ENCODE measurements at regions not wholly inside any gene's neighbourhood (a gene's known extent, or its start where the extent isn't known, plus 50 kb on each side); places are given as distances from the start of the nearest gene placed in this dataset.
"Not testable (repeated sequence)": the region's sequence is repeated elsewhere in the genome, so short reads cannot be mapped to it uniquely, and the experiment has no call there.

DNA sequence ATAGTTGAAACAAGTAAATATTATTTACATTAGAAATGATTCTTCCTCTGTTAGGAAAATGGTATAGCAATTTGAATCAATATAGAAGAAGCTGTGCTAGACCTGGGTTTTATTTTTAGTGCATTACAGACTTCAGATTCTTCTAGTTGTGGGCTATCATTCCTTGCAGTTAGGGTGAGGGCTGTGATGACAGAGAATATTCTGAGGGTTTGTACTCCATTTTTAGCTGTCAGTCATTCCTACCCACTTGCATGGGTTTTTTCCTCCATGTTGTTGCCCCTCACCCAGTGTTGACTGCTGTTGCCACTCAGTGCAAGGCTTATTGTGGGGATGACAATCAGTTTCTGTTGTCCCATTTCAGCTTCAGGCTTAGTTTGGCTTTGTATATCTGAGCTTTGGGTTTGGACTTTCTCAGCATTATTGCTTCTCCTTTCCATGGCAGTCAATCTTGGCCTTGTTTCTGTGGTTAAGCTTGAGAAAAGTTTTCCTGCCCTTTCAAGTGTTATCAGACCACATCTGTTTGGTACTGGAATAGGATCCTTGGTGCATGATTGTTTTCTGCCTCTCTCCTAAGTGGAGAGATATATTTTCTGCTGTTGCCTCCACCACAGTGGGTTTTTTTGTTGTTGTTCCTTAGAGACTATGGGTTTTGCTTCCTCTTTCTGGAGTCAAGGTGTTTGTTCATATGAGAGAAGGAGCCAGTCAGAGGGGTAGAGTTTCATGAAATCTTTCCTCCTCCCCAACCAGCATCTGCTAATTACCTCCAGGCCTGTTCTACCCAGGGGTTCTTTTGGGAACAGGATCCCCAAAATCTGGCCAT, 312.7 kb upstream of the CWC22 start:
- intact Hi-C loops (cut with micrococcal nuclease), result no loop called here

DNA sequence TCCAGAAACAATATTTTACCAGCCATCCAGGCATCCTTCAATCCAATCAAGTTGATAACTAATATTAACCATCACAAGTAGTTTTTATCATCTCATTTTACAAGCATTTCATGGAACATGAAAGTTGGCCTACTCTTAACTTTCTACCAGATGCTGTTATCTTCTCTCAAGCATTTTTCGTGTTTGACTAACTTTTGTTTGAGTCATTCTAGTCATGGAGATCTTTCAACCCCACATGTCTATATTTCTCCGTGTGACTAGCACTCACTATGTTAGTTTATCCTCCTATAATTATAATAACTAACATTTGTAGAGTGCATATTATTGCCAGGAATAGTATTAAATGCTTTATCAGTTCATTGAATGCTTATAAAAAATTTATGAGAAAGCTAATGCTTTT, 307.0 kb upstream of the CWC22 start:
- intact Hi-C loops (cut with micrococcal nuclease), result no loop called here

DNA sequence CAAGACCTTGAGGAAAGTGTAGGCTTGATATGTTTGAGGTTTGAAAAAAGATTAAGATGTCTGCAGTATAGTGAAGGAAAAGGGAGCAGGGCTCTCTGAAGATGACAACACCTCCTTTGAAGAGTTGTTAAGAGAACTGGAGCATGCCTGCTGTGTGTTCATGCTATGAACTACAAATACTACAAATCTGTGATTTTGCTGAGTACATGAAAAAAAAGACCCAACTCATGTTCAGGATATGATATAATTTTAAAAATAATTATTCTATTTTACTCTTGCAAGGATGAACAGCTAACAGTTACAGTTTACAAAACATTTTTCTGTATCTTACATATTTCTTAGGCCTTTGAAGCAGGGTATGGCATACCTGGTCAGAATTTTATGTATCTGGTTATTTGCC, 305.4 kb upstream of the CWC22 start:
- intact Hi-C loops (cut with micrococcal nuclease), result no loop called here

DNA sequence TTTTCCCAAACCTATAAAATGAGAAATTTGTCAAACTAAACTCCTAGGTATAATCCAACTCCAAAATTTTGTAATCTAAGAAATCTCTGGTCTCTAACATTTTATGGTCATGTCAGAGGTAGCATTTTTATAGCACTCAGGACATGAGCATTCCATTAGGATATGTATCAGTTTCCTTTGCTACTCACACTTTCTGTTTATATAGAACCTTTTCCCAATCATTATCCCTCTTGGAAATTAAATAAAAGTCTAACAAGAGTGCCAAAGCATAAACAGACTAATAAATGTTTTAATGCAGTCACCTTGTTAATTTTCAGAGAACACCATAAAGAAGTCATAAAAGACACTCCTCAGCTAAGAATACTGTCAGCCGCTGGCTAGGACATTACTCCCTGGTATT, 300.0 kb upstream of the CWC22 start:
- intact Hi-C loops (cut with micrococcal nuclease), result no loop called here

DNA sequence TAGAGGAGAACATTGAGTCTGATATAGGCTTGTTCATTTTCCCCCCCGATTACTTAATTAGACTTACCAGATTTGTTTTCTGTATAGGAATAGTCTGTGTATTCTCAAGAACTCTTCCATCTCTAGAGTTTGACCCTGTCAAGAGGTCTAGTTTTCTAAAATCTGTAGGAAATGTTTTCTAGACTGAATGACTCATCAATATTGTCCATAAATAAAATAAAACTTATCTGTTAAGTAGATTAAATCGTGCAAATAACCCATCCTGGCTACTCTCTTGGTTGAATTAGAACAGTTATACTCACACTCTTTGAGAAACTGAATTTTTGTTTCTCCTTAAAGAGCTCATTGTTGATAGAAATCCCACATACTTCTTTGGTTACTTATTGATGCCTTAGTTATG, 299.2 kb upstream of the CWC22 start:
- intact Hi-C loops (cut with micrococcal nuclease), result no loop called here

DNA sequence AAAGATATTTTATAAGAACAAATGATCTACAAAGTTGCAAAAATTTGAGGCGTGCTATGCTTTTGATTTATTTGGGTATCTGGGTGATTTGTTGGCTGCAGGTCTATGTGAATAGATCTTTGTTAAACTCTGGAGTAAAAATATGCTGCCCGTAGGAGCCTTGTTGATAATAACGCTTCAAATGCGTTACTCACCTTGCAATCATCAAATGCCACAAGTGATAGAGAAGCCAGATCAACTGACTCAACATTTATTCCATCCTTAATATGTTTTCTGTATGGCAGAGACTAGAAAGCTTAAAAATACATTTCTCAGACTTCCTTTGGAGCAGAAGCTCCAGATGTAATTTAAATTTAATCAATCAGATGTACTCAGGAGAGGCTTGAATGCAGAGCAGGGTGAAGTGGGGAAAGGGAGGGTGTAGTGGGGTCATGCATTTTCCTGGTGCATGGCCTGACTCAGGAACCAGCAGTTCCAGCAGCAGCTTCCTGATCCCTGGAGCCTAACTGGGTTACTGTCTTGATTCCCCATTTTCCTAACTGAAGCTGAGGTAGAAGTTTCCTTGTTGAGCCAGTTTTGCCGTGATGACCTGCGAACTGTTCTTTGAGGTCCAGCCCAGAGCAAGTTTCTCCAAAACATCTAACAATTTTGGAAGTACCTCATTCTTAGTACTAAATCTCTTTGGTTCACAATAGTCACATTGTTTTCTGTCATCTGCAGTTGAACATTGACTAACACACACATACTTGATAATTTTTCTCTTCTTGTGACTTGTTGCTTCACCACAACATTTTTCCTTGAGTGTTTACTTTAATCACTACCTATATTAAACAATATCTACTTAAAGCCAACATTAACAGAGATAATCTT, 284.7 kb upstream of the CWC22 start:
- intact Hi-C loops (cut with micrococcal nuclease), result no loop called here

DNA sequence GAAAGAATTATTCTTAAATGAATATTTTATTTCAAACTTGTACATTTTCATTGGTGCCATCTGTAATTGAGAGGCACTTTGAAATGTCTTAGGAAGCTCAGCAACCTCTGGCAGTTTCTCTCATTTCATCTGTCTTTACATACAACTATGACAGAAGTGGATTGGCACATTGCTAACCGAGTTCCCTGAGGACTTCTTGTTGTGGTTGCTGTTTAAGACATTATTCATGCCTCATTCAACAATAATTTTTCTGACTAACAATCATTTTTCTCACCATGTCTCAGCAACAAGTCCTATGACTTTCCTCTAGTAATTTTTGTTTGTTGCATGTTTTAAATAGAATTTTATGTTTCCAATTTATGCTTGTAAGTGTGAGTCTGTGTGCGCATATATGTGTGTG, 284.0 kb upstream of the CWC22 start:
- intact Hi-C loops (cut with micrococcal nuclease), result no loop called here

DNA sequence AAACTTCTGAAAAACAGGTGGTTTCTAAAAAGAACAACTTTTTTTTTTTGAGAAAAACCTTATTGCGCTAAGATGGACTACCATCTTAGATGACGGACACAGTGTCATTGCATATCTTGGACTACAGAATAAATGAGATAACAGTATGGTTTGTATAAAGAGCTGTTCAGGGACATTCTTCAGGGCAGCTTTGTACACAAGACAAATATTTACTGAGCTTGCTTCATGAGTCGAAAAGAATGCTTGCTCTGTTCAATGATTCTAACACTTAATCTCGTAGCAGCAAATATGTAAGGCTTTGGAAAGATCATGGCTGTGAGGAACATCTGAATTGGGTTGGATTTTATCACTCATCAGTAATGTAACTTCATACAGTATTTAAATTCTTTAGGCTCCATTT, 282.5 kb upstream of the CWC22 start:
- intact Hi-C loops (cut with micrococcal nuclease), result no loop called here

DNA sequence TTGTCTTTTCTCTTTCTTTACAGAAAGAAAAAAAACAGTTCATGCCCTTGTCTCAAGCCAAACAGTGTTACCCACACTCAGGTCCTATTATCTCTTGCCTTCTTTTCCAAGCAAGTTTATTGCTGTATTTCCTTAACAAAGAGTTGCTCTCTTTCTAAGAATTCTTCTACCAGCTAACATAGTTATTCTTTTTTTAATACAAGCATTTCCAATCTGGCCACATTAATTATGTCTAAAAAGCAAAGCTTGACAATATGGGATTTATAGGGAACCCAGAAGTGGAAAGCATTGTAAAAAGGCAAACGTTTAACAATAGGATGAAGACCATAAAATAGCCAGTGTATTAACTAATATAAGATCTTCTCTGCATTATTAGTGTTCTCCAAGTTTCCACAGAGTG, 272.5 kb upstream of the CWC22 start:
- intact Hi-C loops (cut with micrococcal nuclease), result no loop called here

DNA sequence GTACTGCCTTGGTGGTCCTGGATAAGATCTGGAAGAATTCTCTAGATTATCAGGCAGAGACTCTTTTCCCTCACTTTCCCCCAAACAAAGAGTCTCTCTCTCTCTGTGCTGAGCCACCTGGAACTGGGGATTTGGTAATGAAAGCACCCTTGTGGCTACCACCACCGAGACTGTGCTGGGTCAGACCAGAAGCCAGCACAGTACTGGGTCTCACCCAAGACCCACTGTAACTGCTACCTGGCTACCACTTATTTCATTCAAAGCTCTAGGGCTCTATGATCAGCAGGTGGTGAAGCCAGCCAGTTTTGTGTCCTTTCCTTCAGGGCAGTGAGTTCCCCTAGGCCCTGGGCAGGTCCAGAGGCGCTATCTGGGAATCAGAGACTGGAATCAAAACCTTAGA, 269.6 kb upstream of the CWC22 start:
- intact Hi-C loops (cut with micrococcal nuclease), result no loop called here

DNA sequence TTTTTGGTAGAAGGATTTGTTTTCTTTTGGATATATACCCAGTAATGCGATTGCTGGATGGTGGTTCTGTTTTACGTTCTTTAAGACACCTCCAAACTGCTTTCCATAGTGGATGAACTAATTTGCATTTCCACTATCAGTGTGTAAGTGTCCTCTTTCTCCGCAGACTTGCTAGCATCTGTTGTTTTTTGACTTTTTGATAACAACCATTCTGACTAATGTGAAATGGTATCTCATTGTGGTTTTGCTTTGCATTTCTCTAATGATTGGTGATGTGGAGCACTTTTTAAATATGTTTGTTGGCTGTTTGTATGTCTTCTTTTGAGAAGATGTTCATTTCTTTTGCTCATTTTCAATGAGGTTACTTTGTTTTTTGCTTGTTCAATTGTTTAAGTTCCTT, 260.9 kb upstream of the CWC22 start:
- intact Hi-C loops (cut with micrococcal nuclease), result no loop called here

DNA sequence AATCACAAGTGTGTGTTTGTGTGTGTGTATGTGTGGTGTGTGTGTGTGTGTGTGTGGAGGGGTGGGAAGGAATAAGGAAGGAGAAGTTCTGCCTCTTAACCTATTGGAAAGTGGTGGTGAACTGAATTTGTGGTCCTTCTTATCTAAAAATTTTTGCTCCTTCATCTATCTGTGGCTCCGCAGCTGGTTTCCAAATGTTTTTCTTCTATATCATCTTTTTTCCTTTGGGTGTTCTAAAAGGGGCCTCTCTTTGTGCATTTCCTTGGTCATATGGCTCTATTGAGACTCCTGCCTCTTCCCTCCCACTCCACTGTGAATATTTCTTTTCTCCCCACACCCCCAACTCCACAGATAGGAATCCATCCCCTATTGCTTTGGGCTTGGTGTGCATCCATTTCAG, 254.9 kb upstream of the CWC22 start:
- intact Hi-C loops (cut with micrococcal nuclease), result no loop called here

DNA sequence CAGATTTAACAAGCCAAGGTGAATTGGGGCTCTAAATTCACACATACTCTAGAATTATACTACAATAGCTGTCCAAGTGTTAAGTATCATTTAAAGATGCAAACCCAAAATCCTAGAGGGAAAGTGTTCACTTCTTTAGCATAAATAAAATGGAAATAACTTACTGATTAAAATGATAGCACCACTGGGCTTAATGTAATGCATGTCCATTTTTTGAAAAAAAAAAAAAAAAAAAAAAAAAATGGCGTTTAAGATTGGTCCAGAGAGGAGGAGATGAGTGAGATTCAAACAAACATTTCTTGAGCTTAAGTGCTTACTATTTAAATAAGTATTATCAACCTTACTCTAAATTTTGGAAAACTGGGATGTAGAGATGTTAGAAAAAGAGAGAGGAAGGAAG, 251.5 kb upstream of the CWC22 start:
- intact Hi-C loops (cut with micrococcal nuclease), result no loop called here

DNA sequence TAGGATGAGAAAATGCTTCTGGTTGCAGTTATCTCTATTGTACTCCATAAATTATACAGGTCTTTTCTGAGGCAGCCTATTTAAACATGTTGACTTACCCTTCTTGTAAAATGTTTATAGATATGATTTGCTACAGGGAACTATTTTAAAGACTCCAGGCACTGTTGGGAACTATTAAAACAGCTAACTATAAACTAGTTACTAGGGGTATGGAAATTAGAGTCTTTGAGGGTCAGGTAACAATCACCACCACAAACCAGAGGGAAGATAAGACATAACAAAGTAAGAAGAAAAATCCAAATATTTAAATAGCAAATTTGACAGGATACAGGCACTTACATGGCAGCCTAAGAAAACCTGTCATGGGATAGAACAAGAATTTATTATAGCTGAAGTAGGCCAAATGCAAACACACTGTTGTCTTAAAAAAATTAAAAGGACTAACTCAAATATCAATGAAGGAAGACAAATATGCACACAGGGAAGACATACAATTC, 251.0 kb upstream of the CWC22 start:
- intact Hi-C loops (cut with micrococcal nuclease), result no loop called here

DNA sequence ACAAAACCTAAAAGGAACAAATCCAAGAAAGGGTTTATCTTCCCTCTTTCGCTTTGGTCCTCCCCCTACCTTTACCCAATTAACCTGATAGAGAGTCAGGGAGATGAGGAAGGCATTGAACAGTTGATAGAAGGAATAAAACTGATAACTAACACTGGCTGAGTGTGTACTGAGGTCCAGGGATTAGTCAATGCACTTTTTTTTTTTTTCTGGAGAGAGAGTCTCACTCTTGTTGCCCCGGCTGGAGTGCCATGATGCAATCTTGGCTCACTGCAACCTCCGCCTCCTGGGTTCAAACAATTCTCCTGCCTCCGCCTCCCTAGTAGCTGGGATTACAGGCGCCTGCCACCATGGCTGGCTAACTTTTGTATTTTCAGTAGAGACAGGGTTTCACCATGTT, 250.2 kb upstream of the CWC22 start:
- intact Hi-C loops (cut with micrococcal nuclease), result no loop called here

DNA sequence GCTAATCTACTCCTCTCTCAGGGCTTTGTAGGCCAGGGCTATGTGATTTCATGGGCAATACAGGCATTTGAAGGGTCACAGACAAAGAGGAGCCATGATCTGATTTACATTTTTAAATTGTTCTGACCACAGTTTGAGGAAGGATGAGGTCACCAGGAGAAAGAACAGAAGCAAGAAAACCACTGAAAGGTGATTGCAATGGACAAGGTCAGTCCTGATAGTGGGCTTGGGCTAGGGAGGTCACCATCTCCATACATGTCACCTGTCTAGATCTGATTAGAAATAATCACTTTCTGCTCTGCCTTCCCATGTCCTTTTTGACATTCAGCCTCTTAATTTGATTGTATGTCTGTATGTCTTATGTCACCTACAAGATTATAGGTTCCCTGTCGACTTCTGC, 248.9 kb upstream of the CWC22 start:
- intact Hi-C loops (cut with micrococcal nuclease), result no loop called here

DNA sequence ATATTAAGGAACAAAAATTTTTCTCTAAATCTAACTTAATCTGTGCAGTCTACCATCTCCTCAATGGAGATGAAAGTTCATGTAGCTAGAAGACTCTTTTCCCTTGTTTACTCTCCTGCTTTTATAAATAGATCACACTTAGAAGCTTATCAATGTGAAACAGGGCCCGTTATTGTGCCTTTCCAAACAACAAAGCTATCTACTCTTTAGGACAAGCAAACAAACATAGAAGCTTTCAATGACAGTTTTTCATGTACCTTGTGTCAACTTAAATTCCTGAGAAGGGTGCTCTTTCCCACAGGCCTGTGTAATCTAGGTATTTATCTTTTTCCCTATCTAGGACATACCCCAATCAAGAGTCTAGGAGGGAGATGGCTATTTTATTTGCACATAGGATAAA, 247.8 kb upstream of the CWC22 start:
- intact Hi-C loops (cut with micrococcal nuclease), result no loop called here

DNA sequence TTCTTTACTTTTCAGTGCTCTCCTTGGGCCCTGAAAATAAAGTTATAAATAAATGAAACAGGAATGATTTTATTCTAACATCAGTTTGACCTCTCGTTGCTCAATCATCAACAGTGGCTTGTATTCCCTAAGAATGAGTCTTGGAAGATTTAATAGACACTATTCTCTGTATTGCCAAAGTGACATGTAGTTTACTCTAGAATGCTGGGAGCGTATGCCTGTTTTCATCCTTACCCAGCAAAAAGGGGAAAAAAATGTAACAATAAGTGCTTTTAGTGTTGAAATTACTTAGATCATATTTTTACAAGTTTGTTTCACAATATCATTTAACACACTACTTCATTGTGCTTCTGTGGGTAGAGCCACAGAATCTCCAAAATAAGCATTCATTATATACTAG, 240.6 kb upstream of the CWC22 start:
- intact Hi-C loops (cut with micrococcal nuclease), result no loop called here

DNA sequence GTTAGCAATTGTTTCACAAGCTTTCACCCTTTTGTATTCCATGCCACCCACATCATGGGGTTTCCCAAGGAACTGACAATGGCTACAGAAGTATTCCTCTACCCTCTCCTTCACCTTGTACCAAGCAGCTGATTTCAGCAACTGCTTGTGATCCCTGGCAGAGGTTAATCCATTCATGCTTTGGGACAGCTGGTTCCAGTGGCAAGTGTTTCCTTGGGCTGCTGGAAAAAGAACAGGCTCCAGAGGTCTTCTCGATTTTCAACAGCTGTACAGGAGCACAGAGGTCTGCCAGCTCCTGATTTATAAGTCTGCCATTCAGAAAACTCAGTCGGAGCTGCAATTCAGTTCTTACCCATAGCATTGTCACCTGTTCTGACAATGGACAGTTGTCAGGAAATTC, 239.2 kb upstream of the CWC22 start:
- intact Hi-C loops (cut with micrococcal nuclease), result no loop called here

DNA sequence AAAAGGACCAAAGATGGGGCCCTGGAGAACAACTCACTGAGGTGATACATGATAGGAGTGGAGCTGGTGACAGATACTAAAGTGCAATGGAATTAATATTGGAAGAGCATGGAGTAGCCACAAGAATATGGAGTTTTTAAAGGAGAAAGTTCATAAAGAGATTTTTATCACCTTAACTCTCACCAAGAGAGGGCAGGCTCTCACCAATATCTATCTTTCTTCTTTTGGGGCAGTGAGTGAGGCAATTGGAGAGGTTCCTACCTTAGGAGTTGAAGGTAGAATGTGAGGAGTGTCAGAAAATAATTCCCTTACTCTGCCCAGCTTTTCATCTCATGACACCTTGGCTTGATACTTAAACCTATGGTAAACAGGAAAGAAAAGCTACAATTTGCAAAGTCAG, 233.7 kb upstream of the CWC22 start:
- intact Hi-C loops (cut with micrococcal nuclease), result no loop called here

DNA sequence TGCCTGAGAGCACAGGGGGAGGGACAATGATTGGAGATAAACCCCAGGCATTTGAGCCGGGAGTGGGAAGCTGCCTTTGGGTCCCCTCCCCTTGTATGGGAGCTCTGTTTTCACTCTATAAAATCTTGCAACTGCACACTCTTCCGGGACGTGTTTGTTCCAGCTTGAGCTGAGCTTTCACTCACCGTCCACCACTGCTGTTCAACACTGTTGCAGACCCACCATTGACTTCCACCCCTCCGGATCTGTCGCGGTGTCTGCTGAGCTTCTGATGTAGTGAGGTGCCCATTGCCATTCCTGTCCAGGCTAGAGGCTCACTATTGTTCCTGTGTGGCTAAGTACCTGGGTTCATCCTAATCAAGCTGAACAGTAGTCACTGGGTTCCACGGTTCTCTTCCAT, 231.6 kb upstream of the CWC22 start:
- intact Hi-C loops (cut with micrococcal nuclease), result no loop called here

DNA sequence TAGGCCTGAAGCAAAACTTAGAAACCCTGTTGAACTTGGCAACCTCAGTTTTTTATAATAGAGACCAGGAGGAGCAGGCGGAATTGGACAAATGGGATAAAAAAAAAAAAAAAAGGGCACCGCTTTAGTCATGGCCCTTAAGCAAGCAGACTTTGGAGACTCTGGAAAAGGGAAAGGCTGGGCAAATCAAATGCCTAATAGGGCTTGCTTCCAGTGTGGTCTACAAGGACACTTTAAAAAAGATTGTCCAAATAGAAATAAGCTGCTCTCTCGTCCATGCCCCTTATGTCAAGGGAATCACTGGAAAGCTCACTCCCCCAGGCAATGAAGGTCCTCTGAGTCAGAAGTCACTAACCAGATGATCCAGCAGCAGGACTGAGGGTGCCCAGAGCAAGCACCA, 229.0 kb upstream of the CWC22 start:
- intact Hi-C loops (cut with micrococcal nuclease), result not testable (repeated sequence)

DNA sequence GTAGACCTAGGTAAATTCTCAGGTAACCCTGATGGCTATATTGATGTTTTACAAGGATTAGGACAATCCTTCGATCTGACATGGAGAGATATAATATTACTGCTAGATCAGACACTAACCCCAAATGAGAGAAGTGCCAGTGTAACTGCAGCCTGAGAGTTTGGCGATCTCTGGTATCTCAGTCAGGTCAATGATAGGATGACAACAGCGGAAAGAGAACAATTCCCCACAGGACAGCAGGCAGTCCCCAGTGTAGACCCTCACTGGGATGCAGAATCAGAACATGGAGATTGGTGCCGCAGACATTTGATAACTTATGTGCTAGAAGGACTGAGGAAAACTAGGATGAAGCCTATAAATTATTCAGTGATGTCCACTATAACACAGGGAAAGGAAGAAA, 228.4 kb upstream of the CWC22 start:
- intact Hi-C loops (cut with micrococcal nuclease), result not testable (repeated sequence)
